ENCODE measurements at regions not wholly inside any gene's neighbourhood (a gene's known extent, or its start where the extent isn't known, plus 50 kb on each side); places are given as distances from the start of the nearest gene placed in this dataset.

- no peaks in the 10 kb centered on the region for H3K36me3 ChIP-seq (replicated peaks in 1 of 2)
- no peaks in the 10 kb centered on the region for H3K27me3 ChIP-seq
- WGBS, 4 donors: 51 to 72% (median 68%) methylated on average over 6 of the region's 6 CpGs
- TF ChIP-seq POLR2A (IDR thresholded peaks at IDR 0.05) (no peak), CTCF (IDR thresholded peaks at IDR 0.05) (no peak)
- no peak overlapping the region for H3K4me3 ChIP-seq
- no peaks in the 10 kb centered on the region for H3K4me1 ChIP-seq (replicated peaks in 1 of 2)
- H3K9me3 ChIP-seq (replicated peaks in 1 of 3): peaks cover 0 to 13% (median 0%) of the 10 kb centered on the region in 3 donors
- DNase-seq: no peak
- H3K27ac ChIP-seq: no peak overlapping the region
- intact Hi-C loops (cut with DNase I): no loop called here
Observed at GRCh38 chr1:14222086-14222485, 376.4 kb upstream of the KAZN start.

GRCh38 chr1:14228677-14229076 is 369.8 kb upstream of the KAZN start:
- TF ChIP-seq CTCF (IDR thresholded peaks at IDR 0.05) (no peak), POLR2A (IDR thresholded peaks at IDR 0.05) (no peak)
- H3K9me3 ChIP-seq (replicated peaks in 1 of 3): no peaks in the 10 kb centered on the region
- no peaks in the 10 kb centered on the region for H3K36me3 ChIP-seq (replicated peaks in 1 of 2)
- intact Hi-C loops (cut with DNase I): no loop called here
- H3K27me3 ChIP-seq: no peaks in the 10 kb centered on the region
- no peak overlapping the region for H3K27ac ChIP-seq
- DNase-seq: no peak
- H3K4me1 ChIP-seq (replicated peaks in 1 of 2): no peaks in the 10 kb centered on the region
- no peak overlapping the region for H3K4me3 ChIP-seq
- 54 to 87% (median 72%) methylated on average over 1 of the region's 1 CpG for WGBS, 4 donors

GRCh38 chr1:14233510-14233909 is 365.0 kb upstream of the KAZN start:
- 62 to 85% (median 72%) methylated on average over 2 of the region's 2 CpGs for WGBS, 4 donors
- DNase-seq: no peak
- Histone ChIP-seq H3K36me3 (replicated peaks in 1 of 2) (no peaks in the 10 kb centered on the region), H3K4me3 (no peak overlapping the region), H3K4me1 (replicated peaks in 1 of 2) (no peaks in the 10 kb centered on the region), H3K9me3 (replicated peaks in 1 of 3) (no peaks in the 10 kb centered on the region), H3K27ac (no peak overlapping the region), H3K27me3 (no peaks in the 10 kb centered on the region)
- intact Hi-C loops (cut with DNase I): no loop called here
- TF ChIP-seq CTCF (IDR thresholded peaks at IDR 0.05): no peak
- TF ChIP-seq POLR2A (IDR thresholded peaks at IDR 0.05): no peak

- Histone ChIP-seq H3K27ac (no peak overlapping the region), H3K27me3 (no peaks in the 10 kb centered on the region), H3K9me3 (replicated peaks in 1 of 3) (no peaks in the 10 kb centered on the region), H3K4me3 (no peak overlapping the region), H3K4me1 (replicated peaks in 1 of 2) (no peaks in the 10 kb centered on the region), H3K36me3 (replicated peaks in 1 of 2) (no peaks in the 10 kb centered on the region)
- DNase-seq: no peak
- no peak for TF ChIP-seq POLR2A (IDR thresholded peaks at IDR 0.05)
- TF ChIP-seq CTCF (IDR thresholded peaks at IDR 0.05): no peak
- WGBS, 4 donors: 80 to 100% (median 90%) methylated on average over 1 to 2 of the region's 2 CpGs
- intact Hi-C loops (cut with DNase I): no loop called here
Observed at GRCh38 chr1:14236097-14236496, 362.4 kb upstream of the KAZN start.
